NCI-H2196 treated with DMSO at 0.1 percent for 48 hours (cell line): ENCODE measurements at regions not wholly inside any gene's neighbourhood (a gene's known extent, or its start where the extent isn't known, plus 50 kb on each side); places are given as distances from the start of the nearest gene placed in this dataset.

Experiments
- DNase-seq: peaks from one replicate; lab custom pipeline; 2025; ENCODE audit not compliant: unreplicated experiment; lab: John Stamatoyannopoulos, UW

DNA sequence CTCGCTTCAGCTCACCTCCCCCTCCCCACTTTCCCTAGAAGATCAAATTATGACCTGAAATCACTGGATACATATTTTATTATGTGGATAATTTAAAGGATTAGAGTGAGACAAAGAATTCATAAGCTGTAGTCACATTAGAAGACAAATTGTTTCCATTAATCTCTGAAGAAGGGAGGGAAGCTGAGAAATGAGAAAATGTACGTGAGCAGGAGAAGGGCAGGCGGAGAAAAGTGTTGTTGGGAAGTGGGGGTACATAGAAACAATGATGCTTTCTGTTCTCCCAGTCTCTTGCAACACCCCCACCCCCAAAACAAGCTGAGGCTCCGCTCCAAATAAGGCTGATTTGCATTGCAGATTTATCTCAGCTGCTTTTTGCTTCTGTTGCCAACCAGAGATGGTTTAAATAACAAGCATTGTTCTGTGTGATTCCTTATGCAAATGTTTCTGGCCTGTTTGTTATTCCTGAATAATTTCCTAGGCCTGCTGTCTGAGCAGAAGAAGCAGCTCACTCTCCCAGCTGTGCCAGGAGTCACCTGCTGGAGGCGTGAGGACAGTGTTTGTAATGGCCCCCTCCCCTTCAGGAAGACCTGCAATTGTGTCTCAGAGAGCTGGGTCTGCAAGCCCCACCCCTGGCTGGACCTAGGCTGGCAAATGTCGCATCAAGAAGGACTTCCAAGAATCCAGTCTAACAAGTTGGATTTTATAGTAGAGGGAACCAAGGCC, 121.8 kb upstream of the TNR start:
- DNase-seq = no peak

GRCh38 chr1:175864625-175865024, 121.2 kb upstream of the TNR start:
- no peak for DNase-seq

DNA sequence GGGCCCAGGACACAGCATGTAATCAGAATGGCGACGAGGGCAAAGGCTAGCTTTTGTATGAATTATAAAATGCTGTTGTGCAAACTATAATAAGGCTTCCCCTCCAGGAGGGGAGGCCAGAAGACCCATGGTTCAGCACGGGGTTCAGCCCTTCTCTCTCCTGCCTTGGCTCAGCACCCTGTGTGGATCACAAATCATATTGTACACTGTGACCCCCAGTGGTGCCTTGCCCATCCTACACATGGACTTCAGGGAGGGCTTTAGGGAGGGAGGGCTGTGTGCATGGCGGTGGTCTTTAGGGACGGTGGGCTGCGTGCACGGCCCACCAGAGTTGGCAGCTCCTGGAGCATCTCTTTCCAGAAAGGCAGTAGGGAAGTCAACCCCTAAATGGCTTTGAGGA, 120.8 kb upstream of the TNR start:
- no peak for DNase-seq

DNA sequence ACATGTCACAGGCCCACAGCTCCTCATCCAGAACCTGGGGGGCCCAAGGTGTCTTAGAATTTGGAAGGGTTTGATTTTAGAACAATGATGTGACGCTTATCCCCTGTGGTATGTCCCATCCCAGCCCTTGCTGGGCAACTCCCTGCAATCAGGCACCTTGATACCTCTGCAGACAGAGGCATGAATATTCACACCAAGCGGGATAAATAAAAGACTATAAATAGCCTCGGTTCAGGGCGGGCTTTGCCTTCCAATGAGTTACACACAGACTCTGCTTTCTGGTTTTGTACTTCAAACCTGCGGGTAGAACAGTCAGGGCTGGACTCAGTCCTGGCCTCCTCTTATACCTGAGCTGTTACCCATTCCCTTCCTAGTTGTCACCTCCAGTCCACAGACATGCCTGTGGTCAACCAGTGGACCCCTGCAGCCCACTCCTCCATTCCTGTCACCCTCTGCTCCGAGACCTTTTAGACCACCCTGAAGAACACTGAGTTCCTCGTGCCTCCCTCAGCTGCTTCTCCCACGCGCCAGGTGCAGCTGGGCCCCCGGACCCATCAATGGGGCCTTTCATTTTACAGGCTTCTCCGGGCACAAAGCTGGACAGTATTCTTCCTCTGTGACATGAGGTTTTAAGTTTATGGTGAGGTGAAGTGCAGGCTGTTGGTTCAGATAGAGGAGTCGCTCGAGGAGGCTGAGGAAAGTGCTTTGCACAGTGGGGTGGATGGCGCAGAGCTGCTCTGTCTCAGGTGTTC, 120.1 kb upstream of the TNR start:
- no peak for DNase-seq

DNA sequence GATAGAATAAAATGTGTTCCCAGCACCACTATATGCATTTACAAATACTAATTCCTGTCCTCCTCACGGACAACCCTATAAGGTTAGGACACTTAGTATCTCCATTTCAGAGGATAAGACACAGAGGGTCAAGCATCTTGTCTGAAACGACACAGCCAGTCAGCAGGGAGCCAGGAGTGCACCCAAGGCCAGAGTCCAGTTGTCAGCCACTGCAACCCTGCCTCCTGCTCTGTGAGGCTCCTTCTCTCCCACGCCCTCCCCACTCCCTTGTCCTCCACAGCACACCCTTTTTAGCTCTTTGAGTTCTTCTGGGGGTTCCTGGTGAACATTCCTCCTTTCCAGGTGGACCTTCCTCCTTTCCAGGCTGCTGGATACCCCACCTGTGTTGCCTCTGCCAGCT, 119.0 kb upstream of the TNR start:
- DNase-seq = no peak

- no peak for DNase-seq
Observed at GRCh38 chr1:175861626-175862367, 118.4 kb upstream of the TNR start.

DNA sequence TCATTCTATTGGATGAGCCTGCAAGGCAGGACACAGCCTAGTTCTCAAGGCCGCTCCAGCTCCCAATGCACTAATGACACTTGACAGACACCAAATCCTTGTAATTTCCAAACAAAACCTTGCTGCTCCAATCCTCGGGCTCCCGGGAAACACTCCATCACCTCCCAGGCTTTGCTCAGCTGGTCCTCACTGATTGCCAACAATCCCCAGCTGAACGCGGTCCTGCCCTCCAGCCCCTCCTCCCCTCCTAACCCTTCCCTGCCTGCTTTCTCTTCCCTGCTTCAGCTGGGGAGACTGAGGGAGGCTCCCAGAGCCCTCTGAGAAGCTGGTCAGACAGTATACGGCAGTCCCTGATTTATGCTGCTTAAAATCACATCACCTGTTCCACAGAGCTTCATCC, 114.4 kb upstream of the TNR start:
- no peak for DNase-seq

DNA sequence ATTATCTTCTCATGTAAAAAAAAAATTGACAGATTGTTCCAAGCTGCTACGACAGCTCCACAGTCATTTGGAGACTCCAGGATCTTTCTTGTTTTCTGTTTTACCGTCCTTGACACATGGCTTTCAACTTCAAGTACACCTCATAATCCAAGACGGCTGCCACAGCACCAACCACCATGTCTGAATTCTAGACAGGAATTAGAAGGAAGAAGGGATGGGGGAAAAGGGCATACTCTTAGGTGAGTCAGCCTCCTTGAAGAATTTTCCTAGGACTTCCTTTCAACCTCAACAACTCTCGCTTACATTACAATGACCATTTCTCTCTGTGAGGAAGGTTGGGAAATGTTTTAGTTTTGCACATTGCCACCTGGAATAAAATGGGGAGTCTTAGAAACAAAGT, 110.3 kb upstream of the TNR start:
- DNase-seq = no peak

DNA sequence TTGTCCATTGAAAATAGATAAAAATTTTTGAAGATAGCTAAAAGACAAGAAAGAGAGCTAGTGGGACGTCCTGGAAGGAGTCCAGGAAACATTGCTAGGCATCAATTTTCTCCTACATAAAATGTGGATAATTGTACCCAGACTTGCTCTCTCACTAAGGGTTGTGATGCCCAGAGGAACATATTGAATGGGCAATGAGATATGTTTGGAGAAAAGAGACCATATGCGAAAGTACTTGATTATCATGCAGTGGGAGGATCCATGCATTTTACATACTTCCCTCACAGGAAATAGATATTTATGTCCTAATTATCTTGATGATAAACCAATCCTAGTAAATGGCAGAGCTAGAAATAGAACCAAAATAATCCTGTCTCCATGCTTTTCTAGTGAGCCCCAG, 108.4 kb upstream of the TNR start:
- DNase-seq = no peak

DNA sequence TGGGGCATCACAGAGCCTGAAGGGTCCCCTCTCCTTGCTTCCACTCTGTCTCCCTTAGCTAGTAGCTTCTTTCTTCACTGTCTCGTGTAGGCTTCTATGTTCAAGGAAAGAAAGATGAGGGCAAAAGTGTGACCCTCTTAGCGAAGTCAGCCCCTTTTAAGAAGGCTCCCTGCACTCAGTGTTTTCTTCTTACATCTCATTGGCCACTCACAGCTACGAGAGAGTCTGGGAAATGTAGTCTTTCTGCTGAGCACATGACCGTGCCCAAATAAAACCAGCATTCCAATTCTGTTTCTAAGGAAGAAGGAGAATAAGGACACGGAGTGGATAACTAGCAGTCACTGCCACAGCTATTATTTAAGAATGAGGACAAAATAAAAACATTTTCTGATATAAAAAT, 104.9 kb upstream of the TNR start:
- no peak for DNase-seq

GRCh38 chr1:175845985-175846384, 102.6 kb upstream of the TNR start:
- DNase-seq = no peak

DNA sequence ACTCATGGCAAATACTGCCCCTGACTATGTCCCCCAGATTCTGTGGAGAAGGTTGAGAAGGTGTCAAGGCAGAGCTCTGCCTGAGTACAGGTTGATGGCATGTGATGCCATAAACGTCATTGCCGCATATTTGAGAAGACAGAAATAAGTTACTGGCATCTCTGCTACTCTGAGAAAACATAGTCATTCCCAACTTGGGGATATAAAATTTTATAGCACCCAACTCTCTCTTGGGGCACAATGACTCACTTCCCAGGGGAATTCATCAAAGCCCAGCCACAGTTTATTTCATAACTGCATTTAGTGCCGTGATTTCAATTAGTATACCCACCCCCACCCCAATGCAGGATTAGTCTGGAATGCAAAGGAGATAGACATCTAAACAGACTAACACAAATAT, 101.9 kb upstream of the TNR start:
- no peak for DNase-seq

- no peak for DNase-seq
Observed at GRCh38 chr1:175844877-175845276, 101.5 kb upstream of the TNR start.

GRCh38 chr1:175842550-175842949, 99.2 kb upstream of the TNR start:
- DNase-seq = no peak

- DNase-seq = no peak
Observed at GRCh38 chr1:175841738-175842187, 98.4 kb upstream of the TNR start.

DNA sequence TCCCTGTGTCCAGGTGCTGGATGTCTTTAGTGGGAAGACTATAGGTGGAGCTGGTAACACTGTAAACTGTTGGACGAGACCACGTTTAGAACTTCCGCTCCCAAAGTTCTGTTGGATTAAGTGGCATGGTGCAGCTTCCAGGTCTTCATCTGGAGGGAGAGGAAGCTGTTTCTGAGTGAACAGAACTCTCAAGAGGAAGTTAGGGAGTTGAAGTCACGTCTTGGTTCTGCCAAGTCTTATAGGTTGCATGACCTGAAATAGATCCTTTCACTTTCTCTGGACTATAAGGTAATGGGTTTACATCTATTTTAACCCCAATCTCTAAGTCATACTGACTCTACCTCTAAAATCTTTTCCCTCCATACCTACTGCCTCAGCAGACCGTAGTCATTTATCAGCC, 97.4 kb upstream of the TNR start:
- DNase-seq = no peak

- DNase-seq = no peak
Observed at GRCh38 chr1:175839779-175840669, 96.6 kb upstream of the TNR start.

DNA sequence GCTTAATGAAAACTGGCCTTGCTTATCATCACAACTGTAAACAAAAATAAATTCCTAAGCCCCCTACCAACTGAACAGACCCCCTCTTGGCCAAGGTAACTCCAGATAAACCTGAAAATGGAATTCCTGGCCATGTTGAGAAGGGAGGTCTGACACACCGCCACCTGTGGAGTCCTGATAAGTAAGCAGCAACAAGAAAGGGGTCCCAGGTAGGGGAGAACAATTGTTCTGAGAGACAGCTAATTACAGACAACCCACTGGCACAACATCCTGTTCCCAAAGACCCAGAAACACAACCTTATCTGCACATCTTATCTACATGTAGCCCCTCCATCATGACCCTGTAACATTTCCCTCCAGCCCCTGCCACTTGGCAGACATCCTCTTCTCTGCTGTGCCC, 91.2 kb upstream of the TNR start:
- DNase-seq = no peak

DNA sequence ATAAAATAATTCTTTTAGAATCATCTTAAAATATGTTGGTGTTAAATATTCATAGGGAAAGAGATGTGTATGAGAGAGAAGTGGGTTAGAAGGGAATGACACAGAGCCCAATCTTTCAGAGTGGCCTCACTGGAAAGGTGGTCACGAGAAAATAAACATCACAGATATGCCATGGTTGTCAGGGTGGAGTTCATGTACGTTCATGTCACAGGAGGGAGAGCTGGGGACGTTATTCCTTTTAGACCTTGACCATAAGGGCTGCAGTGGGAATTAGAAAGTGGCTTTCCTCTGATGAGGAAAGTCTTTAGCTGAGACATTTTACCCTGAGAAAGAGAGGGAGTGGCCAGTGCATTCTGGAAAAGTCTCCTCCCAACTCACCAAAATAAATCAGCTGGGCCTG, 90.6 kb upstream of the TNR start:
- DNase-seq = no peak

GRCh38 chr1:175833502-175833901, 90.1 kb upstream of the TNR start:
- DNase-seq = no peak

DNA sequence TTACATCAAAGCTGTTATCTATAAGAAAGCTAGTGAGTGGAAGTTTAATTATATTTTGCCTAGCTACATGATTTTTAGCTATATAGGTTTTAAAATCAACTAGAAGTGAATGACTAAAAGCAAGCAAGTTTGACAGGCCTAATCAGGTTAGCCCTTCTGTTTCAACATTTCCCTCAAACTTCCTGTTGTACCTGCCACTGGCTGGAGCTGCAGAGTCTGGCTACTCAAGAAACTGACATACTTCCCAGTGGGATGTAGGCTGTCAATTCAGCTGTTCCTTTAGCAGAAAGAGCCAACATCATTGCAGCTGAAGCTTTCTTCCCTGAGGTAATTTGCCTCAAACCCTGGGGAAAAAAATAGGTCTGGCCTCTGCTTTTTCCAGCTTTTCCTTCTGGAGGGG, 87.1 kb upstream of the TNR start:
- DNase-seq = no peak
